Adrenal gland (tissue), 9 donors: ENCODE measurements at regions not wholly inside any gene's neighbourhood (a gene's known extent, or its start where the extent isn't known, plus 50 kb on each side); places are given as distances from the start of the nearest gene placed in this dataset.

ENCODE experiments used
- DNase-seq, 7 donors: peaks; one replicate each; pipeline ENCODE4 v3.0.0-alpha.2; 2019 to 2020
- H3K27ac ChIP-seq, 5 donors: fragments of 200-600 bp; sonication (generic) in 4 of 5; 1 replicate in 3 of 5; 2 replicates in 2 of 5; pipeline versions ENCODE4 v1.5.1 to v1.8.0; 2016 to 2020; ENCODE audit warnings: mild to moderate bottlenecking in 1 of 5
- H3K27me3 ChIP-seq: fragments of 200-600 bp; 2 replicates; pipeline ENCODE4 v1.8.0; 2021
- H3K36me3 ChIP-seq, 2 donors: fragments of 200-600 bp; replicated peaks in 1 of 2; 1 replicate in 1 of 2; 2 replicates in 1 of 2; pipeline versions ENCODE4 v1.5.1 to v1.8.0; 2018 to 2022
- H3K4me1 ChIP-seq, 2 donors: fragments of 200-600 bp; replicated peaks in 1 of 2; 1 replicate in 1 of 2; 2 replicates in 1 of 2; pipeline versions ENCODE4 v1.5.1 to v1.8.0; 2018 to 2021
- H3K4me3 ChIP-seq, 4 donors: fragments of 200-600 bp; sonication (generic) in 3 of 4; one replicate each; pipeline ENCODE4 v1.5.1; 2016 to 2018
- H3K9me3 ChIP-seq, 3 donors: fragments of 200-600 bp; sonication (generic) in 1 of 3; replicated peaks in 1 of 3; 1 replicate in 2 of 3; 2 replicates in 1 of 3; pipeline versions ENCODE4 v1.5.1 to v1.8.0; 2016 to 2021
- POLR2A ChIP-seq, 2 donors: fragments of 450-650 bp; IDR thresholded peaks; one replicate each; pipeline ENCODE4 v1.6.1; 2017; ENCODE audit warnings: antibody characterized with exemption in 2 of 2, mild to moderate bottlenecking in 2 of 2, moderate library complexity in 1 of 2
- WGBS, 4 donors: extraction: QIAGEN DNeasy Blood & Tissue Kit in 2 of 4; methylation state at CpG; one replicate each; pipeline versions ENCODE4 v1.1.5 to v1.1.7; 2013 to 2017; 5-methylcytosine and 5-hydroxymethylcytosine counted together
- intact Hi-C, 2 donors: fragments of 100-400 bp; cut with DNase I; formaldehyde crosslinking; loops; one replicate each; pipeline versions ENCODE4 v1.14.1 to v1.15.0; 2022 to 2023
- TF ChIP-seq, protein P1 (sequence below), 6 experiments: fragments of 450-650 bp in 4 of 6; fragments of 200-600 bp in 2 of 6; sonication (generic) in 1 of 6; IDR thresholded peaks; 1 replicate in 5 of 6; 2 replicates in 1 of 6; pipeline versions ENCODE4 v1.5.1 to v1.8.0; 2016 to 2021; ENCODE audit warnings: antibody characterized with exemption in 6 of 6, mild to moderate bottlenecking in 2 of 6, moderate library complexity in 1 of 6
- donor health status: healthy with polysubstance abuse.
- donor health status: Bipolar disorder and iron deficiency.
- donor health status: DM: yes; HTN: yes; CAD: no.
- donor health status: DM: no; HTN: no; CAD: no.
- donor health status: DM: no; HTN: no; CAD: no.

- no peak for DNase-seq
- Histone ChIP-seq H3K36me3 (no peaks in the 10 kb centered on the region), H3K27me3 (no peaks in the 10 kb centered on the region), H3K4me3 (no peak overlapping the region), H3K4me1 (no peaks in the 10 kb centered on the region), H3K9me3 (no peaks in the 10 kb centered on the region), H3K27ac (no peak overlapping the region)
- intact Hi-C loops = no loop called here
- TF ChIP-seq, protein P1, sequence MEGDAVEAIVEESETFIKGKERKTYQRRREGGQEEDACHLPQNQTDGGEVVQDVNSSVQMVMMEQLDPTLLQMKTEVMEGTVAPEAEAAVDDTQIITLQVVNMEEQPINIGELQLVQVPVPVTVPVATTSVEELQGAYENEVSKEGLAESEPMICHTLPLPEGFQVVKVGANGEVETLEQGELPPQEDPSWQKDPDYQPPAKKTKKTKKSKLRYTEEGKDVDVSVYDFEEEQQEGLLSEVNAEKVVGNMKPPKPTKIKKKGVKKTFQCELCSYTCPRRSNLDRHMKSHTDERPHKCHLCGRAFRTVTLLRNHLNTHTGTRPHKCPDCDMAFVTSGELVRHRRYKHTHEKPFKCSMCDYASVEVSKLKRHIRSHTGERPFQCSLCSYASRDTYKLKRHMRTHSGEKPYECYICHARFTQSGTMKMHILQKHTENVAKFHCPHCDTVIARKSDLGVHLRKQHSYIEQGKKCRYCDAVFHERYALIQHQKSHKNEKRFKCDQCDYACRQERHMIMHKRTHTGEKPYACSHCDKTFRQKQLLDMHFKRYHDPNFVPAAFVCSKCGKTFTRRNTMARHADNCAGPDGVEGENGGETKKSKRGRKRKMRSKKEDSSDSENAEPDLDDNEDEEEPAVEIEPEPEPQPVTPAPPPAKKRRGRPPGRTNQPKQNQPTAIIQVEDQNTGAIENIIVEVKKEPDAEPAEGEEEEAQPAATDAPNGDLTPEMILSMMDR (IDR thresholded peaks at IDR 0.05) = no peak
- no peak for TF ChIP-seq POLR2A (IDR thresholded peaks at IDR 0.05)
Observed at GRCh38 chr14:53766601-53767000, 190.0 kb downstream of the BMP4 start.

DNA sequence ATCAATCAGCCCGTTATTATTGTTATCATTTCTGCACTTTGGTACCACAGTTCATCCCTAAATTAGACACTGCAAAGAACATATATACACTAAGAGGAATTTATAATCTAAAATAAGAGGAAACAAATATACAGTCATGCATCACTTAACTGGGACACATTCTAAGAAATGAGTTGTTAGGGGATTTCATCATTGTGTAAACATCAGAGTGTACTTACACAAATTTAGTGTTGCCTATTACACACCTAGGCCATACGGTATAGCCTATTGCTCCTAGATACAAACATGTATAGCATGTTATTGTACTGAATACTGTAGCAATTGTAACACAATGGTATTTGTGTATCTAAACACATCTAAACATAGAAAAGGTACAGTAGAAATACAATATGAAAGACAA is 190.5 kb downstream of the BMP4 start:
- TF ChIP-seq, protein P1 (IDR thresholded peaks at IDR 0.05) = no peak
- TF ChIP-seq POLR2A (IDR thresholded peaks at IDR 0.05) = no peak
- no peaks in the 10 kb centered on the region for H3K27me3 ChIP-seq
- 84 to 96% (median 89%) methylated on average over 2 of the region's 2 CpGs for WGBS, 4 donors

DNA sequence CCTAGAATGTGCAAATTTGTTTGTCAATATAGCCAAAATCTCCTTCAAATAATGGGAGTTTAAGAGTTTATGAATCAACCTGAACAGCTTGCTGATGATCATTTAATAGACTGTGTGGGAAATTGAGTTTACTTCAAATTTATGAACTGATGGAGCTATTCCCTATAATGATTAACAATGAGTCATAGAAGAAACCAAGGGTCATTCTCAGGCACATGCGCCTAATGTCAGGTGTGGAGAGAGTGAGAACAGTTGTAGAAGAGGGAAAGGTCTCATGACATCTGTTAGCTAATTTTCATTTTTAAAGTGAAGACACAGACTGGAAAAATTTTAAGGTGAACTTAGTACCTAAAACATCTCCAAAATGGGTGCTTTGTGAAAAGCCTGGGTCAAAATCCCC is 191.8 kb downstream of the BMP4 start:
- Histone ChIP-seq H3K9me3 (no peaks in the 10 kb centered on the region), H3K4me1 (no peaks in the 10 kb centered on the region), H3K27me3 (no peaks in the 10 kb centered on the region), H3K36me3 (no peaks in the 10 kb centered on the region), H3K4me3 (no peak overlapping the region), H3K27ac (no peak overlapping the region)
- intact Hi-C loops = no loop called here
- no peak for DNase-seq
- TF ChIP-seq, protein P1 (IDR thresholded peaks at IDR 0.05) = no peak
- WGBS, 4 donors = 92 to 98% (median 94%) methylated on average over 1 of the region's 1 CpG

More for the DNA sequence above, 190.5 kb downstream of the BMP4 start:
- DNase-seq = no peak
- H3K9me3 ChIP-seq = no peaks in the 10 kb centered on the region
- no peaks in the 10 kb centered on the region for H3K36me3 ChIP-seq
- intact Hi-C loops = no loop called here
- H3K27ac ChIP-seq = no peak overlapping the region
- no peak overlapping the region for H3K4me3 ChIP-seq
- H3K4me1 ChIP-seq = no peaks in the 10 kb centered on the region

- no peak for DNase-seq
- no peak overlapping the region for H3K27ac ChIP-seq
- H3K4me1 ChIP-seq = no peaks in the 10 kb centered on the region
- no peak overlapping the region for H3K4me3 ChIP-seq
- no peaks in the 10 kb centered on the region for H3K27me3 ChIP-seq
- H3K9me3 ChIP-seq = no peaks in the 10 kb centered on the region
- intact Hi-C loops = no loop called here
- TF ChIP-seq POLR2A (IDR thresholded peaks at IDR 0.05) = no peak
- TF ChIP-seq, protein P1 (IDR thresholded peaks at IDR 0.05) = no peak
- H3K36me3 ChIP-seq = no peaks in the 10 kb centered on the region
- WGBS, 4 donors = 87 to 97% (median 91%) methylated on average over 2 of the region's 2 CpGs
Observed at GRCh38 chr14:53758141-53758540, 198.5 kb downstream of the BMP4 start.
